GM20431 (cell line): ENCODE measurements at regions not wholly inside any gene's neighbourhood (a gene's known extent, or its start where the extent isn't known, plus 50 kb on each side); places are given as distances from the start of the nearest gene placed in this dataset.

ENCODE experiments used
- in situ Hi-C: fragments of 300-500 bp; cut with MseI, MboI; formaldehyde crosslinking; loops from one replicate; pipeline ENCODE4 v1.15.0; 2020; ENCODE audit warnings: low sequenced_read_pairs; ENCODE audit not compliant: unreplicated experiment

DNA sequence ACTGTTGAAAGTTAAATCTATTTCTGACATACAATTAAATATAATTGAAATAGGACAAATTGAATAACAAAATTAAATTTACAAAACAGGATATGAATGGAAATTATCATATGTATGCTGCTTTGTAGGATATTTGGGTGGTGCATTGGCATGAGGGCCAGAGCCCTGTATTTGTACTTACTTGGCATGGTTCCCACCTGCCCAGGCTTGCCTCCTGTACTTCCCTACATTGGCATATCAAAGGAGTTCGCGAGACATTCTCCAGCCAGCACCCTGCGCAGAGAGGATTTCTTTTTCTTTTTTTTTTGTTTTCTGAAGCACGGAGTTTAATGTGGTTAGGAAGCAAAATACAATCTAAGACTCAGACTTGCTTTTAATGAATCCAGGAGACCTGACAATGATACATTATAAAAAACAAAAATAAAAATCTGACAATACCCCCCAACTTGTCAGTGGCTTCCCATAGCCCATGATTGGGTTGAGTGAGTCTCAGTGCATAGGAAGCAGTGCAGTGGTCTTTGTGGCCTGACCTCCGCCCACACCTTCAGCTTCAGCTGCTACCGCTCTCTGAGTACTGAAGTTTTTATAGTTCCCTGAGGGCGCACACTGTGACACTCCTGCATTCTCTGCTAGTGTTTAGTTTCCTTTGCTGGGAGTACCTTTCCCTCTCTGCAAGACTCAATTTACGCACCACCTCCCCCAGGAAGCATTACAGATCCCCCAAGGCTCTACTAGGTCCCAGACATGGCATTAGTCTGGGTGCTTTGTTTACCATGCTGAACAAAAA, 440.8 kb downstream of the UTRN start:
- in situ Hi-C loops: no loop called here

DNA sequence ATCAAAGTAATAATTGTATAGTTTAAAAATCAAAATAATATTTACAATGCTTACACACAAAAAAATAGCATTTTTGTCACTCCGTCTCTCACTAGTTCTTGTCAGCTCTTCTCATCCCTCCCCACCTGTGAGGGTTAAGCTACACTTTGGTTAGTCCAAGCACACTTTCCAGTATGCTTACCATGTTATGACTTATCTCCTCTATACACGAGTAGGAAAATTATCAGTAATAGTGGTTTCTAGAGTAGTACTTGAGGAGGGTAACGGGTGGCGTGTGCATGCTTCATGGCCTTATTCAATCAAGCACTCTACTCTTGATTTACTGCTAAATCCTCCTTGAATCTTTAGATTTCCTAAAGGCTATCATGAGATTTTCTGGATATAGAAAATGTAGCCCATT, 443.7 kb downstream of the UTRN start:
- in situ Hi-C loops: no loop called here

DNA sequence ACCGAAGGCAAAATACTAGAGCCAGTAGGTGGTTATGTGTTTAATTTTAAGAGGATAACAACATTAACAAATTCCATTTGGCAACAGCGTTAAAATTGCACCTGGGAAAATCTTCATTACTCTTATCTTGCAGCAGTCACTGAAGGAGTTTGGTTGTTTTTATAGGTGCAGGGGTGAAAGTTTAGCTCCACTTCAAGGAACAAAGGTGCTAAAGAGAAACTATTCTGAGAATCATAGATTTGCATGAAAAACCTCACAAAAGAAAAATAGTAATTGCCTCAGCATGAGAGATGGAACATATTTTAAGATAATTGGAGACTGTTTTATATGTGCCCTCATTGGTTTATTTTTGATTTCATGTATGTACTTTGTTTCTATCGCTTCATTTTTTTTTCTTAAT, 444.4 kb downstream of the UTRN start:
- in situ Hi-C loops: no loop called here

DNA sequence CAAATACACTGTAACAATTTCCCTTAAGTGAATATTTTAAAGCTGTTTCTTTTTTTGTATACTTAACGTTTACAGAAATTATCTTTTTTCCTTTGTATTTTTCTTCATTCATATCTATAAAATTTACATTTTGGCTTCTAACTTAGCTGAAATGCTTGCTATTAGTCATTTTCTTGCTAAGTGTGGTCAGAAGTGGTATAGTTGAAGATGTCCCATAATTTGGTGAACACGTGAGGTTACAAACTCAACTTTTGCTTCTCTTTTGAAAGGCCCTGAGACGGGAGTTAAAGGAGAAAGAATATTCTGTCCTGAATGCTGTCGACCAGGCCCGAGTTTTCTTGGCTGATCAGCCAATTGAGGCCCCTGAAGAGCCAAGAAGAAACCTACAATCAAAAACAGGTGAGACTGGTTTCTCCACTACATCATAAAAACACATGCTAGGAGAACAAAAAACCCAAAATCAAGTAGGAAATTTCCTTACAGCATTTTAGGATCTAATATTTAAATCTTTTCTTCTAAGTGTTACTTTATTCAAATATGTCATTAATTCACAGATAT, 445.0 kb downstream of the UTRN start:
- in situ Hi-C loops: no loop called here

DNA sequence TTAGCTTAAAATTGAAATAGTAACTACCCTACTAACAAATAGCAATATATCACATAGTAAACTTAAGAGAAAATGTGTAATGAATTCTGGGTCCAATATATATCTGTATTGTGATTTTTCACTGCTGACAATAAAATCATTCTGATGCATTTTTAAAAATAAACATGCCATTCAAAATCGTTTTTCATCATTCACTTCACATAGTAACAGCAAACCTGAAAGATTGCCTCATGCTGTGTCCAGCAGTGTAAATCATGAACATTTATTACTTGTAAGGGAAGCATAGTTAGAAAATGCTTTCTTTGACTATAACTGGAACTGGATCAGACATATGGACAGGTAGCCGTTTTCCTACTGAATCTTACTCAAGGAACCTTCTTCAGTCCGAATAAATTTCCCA, 446.1 kb downstream of the UTRN start:
- in situ Hi-C loops: no loop called here

DNA sequence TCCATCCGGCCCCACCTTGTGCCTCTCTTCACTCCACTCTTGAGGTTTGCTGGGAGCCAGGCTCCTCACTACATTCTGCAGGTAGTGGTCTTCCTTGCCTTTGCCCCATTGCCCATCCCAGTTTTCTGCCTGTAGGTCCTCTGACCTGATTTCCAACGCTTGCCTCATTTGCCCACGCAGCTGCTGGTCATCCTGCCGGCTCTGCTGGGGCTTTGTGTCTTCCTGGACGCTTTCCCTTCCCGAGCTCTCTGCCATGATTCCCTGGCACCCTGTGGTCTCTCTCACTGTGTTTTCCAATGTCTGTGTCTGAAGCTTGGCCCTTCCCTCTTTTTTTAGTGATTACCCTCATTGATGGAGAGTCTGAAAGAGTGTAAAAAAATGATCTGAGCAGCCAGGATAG, 451.6 kb downstream of the UTRN start:
- in situ Hi-C loops: no loop called here

DNA sequence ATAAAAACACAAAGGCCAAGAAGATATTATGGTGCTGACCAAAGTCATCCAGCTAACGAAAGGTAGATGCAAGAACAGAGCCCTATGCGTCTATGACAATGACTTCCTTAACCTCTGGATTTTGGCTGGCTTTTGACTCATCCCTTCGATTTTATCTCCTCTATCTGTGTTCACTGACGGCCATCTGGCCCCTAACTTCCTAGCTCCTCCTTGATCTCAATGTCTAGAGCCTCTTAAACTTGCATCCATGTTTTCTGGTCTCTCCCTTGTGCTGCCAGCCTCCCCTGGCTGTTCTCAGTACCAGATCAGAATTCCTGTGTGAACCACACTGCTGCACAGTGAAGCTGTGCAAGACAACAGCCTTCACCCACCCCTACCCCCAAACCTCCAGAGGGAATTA, 452.9 kb downstream of the UTRN start:
- in situ Hi-C loops: no loop called here

DNA sequence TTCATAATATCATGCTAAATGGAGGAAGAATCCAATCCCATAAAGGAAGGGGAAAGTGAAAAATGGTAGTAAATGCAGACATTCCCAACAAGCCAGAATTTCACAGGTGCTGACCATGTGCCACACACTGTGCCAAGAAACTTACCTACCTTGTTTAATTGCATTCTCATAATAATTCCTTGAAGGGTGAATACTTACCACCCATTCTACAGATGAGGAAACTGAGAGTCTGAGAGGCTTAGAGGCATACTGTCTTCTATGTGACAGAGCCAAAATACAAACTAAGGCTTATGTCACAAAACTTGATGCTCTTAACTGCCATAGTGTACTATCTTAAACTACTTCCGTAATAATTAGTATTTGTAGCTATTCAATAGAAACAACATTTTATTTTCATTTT, 454.7 kb downstream of the UTRN start:
- in situ Hi-C loops: no loop called here

DNA sequence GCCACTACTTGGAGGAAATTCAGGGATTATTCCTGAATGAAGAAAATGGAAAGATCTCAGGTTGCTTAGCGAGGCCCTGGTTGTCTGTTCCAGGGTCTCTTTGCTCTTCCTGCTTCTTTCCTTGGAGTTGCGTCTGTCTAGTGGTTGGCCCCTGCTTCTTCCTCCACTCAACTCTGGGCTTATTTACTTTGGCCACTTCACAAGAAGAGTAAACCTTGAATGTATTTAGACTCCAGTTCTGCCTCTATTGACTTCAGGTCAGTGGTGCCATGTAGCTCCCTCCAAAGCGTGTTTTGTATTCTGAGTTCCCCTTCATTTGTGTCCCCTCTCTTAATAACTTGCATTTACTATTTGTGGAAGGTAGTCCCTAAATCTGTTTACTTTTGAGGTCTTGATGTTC, 456.5 kb downstream of the UTRN start:
- in situ Hi-C loops: no loop called here

DNA sequence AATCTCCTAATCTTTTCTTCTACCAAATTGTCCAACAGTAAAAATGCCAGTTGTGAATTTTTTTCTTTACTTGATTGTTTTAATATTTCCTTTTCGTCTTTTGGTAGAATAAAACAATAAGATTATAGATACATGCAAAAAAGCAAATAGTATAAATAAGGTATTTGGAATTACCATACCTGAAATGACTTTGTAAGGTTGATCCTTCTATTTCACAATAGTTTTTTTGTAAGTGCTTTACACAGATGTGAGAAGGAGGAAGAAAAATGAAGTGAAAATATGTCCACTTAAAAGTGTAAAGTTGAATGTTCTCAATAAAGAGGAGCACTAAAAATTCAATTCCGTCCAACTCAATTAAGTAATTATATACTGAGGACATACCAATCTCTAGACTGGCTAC, 457.6 kb downstream of the UTRN start:
- in situ Hi-C loops: no loop called here

DNA sequence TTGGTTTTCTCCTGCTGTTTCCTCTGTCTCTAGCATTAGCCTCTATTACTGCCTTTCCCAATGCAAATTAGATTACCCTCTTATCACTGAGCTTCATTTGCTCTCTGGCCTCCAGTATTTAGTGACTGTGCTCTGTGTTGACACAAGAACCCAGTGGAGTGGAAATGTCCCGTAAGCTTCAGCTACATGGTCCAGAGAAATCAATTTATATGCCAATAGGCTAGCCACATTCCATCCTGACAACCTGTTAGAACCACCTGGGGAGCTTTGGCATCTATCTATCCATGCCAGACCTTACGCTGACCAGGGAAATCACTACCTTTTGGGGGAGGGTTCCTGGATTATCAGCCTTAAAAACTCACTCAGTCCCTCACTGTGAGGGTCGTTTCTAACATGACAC, 459.6 kb downstream of the UTRN start:
- in situ Hi-C loops: no loop called here

DNA sequence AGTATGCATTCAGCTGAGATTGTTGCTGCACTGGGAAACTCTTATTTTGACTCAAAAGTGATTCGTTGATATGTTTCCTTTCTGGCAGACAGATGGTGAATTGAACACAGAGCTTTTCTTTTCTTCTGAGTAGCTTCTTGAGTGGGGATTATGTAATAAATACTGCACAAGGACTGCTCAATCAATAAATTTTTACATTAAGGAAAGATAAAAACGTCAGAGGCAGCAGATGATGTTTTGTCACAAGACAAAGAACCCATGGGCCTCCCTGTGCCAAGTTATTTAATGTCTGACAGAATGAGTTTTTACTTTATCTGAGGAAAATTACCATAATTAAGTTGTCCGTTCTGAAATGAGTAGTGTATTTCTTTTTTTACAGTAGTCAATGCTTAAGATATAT, 460.3 kb downstream of the UTRN start:
- in situ Hi-C loops: no loop called here

DNA sequence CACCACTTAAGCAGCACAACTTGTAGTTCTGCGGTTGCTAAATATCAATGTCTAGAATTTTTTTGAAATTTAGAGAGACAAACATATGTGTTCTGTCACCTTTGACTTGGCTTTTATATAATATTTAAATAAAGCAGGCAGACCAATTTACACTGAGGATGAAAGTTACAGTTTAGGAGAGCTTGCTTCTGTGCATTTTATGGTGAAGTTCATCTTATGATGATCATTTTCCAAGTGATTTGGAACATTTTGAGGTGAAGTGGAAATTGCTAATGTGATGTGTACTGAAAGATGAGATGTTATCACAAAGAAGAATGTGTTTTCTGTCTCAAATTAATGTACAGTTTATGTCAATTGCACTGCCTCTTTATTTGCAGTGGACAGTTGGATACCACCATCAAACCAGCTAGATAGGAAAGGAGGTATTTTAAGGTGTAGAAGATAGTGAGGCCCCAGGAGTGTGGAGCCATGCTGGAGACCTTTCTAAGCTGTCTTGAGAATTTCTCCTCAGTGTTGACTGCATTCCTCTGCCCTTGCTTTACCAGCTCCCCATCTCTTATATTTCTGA, 461.9 kb downstream of the UTRN start:
- in situ Hi-C loops: no loop called here

DNA sequence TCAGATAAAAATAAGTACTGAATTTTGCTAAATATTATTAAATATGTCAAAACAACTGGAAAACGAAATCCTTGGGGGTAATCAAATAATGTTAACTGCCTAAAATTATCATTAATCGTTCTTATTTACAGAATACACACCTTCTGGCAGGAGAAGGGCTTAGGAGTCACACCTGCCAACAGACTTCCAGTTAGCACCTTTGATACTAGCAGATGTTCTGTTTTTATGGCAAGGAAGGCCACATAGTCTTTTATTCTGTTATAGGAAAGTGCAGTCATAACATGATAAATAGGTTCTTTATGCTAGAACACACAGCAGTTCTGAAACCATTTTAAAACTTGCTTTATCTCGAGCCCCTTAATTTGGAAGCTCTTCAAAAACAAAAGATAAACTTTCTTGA, 464.1 kb downstream of the UTRN start:
- in situ Hi-C loops: no loop called here

DNA sequence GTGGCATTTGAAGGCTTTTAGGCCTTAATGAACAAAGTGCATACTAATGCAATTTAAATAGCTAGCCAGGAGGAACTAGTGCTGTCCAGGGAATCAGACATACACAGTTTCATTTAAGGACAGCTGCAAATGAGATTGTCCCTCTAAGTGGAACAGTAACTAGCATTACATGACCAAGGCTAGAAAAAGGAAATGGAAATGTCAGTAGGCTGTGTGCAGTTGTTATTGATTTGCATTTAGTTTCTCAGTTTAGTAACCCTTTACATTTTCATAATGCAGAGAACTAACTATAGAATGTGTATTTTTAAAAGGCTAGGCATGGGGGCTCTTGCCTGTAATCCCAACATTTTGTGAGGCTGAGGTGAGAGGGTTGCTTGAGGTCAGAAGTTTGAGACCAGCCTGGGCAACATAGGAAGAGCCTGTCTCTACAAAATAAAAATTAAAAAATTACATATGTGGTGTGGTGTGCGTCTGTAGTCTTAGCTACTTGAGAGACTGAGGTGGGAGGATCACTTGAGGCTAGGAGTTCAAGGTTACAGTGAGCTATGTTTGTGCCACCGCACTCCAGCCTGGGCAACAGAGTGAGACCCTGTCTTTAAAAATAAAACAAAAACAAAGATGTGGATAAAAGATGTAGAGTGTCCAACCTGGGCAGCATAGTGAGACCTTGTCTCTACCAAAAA, 468.0 kb downstream of the UTRN start:
- in situ Hi-C loops: no loop called here

DNA sequence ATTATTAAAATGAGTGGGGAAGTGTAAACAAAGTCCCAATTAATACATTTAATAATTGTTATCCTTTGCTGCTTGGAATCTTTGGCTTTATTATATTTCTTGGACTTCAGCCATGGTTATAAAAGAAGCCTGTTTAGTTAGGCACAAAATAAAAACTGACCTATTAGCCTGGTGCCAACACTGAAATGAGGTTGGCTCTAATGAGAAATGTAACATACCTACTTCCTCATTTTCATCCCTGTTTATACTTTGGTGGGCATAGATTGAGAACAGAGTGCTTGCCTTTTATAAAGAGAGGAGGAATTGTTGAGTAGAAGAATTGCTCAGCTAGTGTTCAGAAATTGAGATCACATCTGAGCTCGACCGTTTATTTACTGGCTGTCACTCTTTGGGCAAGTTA, 471.3 kb downstream of the UTRN start:
- in situ Hi-C loops: no loop called here

DNA sequence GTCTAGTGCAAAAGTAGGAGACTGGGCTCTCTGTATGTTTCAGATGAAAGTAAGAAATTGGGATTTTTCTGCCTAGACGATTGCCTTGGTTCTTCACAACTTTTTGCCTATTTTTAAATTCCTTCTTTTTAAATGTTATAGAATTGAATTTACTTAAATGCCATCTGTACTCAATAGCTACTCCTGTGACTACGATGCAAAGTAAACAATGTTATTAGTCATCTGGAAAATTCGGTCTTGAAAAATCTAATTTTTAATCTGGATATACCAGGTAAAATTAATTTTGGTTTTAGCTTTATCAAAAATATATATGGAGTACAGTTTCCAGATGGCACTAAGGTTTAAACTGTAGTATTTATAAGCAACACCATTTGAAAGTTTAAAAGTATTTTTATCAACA, 472.2 kb downstream of the UTRN start:
- in situ Hi-C loops: no loop called here

DNA sequence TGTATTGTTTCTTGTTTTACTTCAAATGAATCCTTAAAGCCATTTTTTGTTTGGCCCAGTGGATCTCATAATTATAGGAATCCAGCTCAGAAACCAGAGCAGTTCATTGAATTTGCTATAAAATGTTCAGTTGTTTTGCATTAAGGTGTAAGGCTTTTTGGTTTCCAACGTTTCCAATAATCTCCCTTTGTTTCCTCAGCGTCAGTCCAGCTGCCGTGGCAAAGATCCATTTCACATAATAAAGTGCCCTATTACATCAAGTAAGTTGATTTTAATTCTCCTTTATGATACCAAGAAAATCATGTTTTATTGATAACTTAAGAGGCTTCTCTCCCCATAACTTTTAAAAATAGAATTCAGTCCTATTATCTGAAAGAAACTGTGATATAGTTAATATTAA, 472.6 kb downstream of the UTRN start:
- in situ Hi-C loops: no loop called here

DNA sequence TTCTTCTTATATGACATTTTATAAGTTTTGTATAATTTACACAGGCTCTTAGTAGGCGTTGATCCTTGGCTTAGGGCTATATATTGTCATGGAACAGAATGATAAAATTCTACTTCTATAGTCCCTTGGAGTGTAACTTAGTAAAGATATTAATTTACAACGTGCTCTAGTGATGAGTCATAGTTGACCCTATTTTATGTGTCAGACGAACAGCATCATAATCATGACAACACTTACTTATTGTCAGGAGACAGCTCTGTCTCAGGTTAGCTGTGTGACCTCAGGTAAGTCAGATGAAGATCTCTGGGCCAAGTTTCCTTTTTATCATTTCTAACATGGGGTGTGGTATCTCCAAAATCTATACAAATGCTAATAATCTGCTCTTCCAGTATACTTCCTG, 473.5 kb downstream of the UTRN start:
- in situ Hi-C loops: no loop called here

DNA sequence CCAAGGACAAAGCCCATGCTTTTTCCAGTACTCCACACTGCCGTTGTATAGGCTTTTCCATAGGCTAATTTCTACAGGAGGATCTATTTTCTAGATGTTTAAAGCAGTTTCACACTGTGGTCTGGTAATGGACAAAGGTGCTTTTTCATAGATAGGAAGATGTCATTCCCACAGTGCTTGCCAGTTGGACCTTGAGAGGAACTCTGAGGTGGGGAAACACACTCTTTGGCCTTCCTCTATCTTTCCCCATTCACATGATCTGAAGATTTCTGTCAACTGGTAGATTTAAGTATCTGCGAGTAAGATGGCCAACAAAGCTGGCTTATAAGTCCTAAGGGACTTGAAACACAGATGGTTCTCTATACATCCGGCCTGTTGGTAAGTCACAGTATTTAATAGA, 477.3 kb downstream of the UTRN start:
- in situ Hi-C loops: no loop called here

DNA sequence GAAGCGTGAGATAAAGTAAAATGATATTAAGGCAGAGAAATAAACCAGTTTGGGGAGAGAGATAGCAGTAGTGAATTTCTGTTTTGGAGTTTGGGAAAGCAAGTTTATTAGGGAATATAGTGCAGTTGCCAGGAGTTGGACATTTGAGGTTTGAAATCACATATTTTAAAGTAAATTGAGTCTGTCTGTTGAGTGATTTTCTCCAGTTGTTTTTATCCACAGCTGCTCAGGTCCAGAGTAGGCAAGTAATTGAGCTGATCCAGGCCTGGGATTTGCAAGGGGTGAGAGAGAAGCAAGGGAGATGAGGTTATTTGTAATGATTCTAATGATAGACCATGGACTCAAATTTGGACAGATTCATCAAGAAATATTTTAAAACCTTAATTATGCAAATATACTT, 481.9 kb downstream of the UTRN start:
- in situ Hi-C loops: no loop called here
